IMR-90 (cell line): ENCODE measurements at regions not wholly inside any gene's neighbourhood (a gene's known extent, or its start where the extent isn't known, plus 50 kb on each side); places are given as distances from the start of the nearest gene placed in this dataset.

Experiments used
- ATAC-seq: fragments of 200-7000 bp; cut with Tn5 transposase; 2 replicates; pipeline ENCODE4 v1.9.1; 2020; ENCODE audit warnings: low read depth, mild to moderate bottlenecking, moderate library complexity
- BruUV-seq: library from RNA; stranded (reverse); fragments of 400-500 nt; replicated peaks from 2 replicates; lab custom pipeline; 2021; lab: Mats Ljungman, UMichigan
- CTCF ChIA-PET: fragments of 300-600 bp; formaldehyde crosslinking; extraction: SDS; loops from one replicate; lab custom pipeline; 2021; ENCODE audit warnings: antibody characterized with exemption; lab: Yijun Ruan, JAX
- POLR2A ChIA-PET: fragments of 300-600 bp; sonication (Branson Sonifier 250); formaldehyde crosslinking; loops from one replicate; lab custom pipeline; 2022; ENCODE audit warnings: antibody characterized with exemption; ENCODE audit not compliant: unreplicated experiment; lab: Charles Lee
- DNase-seq: peaks from one replicate; pipeline ENCODE4 v3.0.0; 2013
- H2AFZ ChIP-seq: replicated peaks from 2 replicates; pipeline ENCODE3; 2013; ENCODE audit warnings: low read length, mild to moderate bottlenecking; ENCODE audit not compliant: poor library complexity
- H2AK5ac ChIP-seq: 2 replicates; pipeline ENCODE4 v1.6.1; 2013; ENCODE audit warnings: low read depth, low read length, inconsistent platforms
- H2AK9ac ChIP-seq: replicated peaks from 2 replicates; pipeline ENCODE3; 2013; ENCODE audit warnings: mild to moderate bottlenecking, low read depth, low read length, moderate library complexity; ENCODE audit not compliant: poor library complexity
- H2BK120ac ChIP-seq: 2 replicates; pipeline ENCODE4 v1.6.1; 2013; ENCODE audit warnings: low read depth, low read length, inconsistent platforms
- H2BK15ac ChIP-seq: 3 replicates; pipeline ENCODE4 v1.6.1; 2013; ENCODE audit warnings: low read depth, low read length, inconsistent platforms
- H2BK20ac ChIP-seq: 2 replicates; pipeline ENCODE4 v1.6.1; 2013; ENCODE audit warnings: low read depth, mild to moderate bottlenecking, inconsistent platforms, low read length, moderate library complexity
- H2BK5ac ChIP-seq: 2 replicates; pipeline ENCODE4 v1.6.1; 2013; ENCODE audit warnings: mild to moderate bottlenecking, low read depth, low read length, inconsistent platforms; ENCODE audit not compliant: poor library complexity, severe bottlenecking
- H3K14ac ChIP-seq: replicated peaks from 2 replicates; pipeline ENCODE4 v1.6.1; 2013; ENCODE audit warnings: low read depth, low read length, inconsistent platforms
- H3K18ac ChIP-seq: 2 replicates; pipeline ENCODE4 v1.6.1; 2013; ENCODE audit warnings: low read depth, low read length, control low read depth
- H3K23ac ChIP-seq: 2 replicates; pipeline ENCODE4 v1.6.1; 2013; ENCODE audit warnings: low read depth, low read length, inconsistent platforms
- H3K27ac ChIP-seq: 2 replicates; pipeline ENCODE4 v1.5.1; 2013; ENCODE audit warnings: mild to moderate bottlenecking, control low read depth, low read length; ENCODE audit not compliant: insufficient read depth
- H3K27me3 ChIP-seq: 2 replicates; pipeline ENCODE4 v1.6.1; 2013; ENCODE audit warnings: low read length; ENCODE audit not compliant: control insufficient read depth, insufficient read depth
- H3K36me3 ChIP-seq: 2 replicates; pipeline ENCODE4 v1.6.1; 2013; ENCODE audit warnings: low read length, mixed read lengths; ENCODE audit not compliant: control insufficient read depth, insufficient read depth
- H3K4ac ChIP-seq: 2 replicates; pipeline ENCODE4 v1.6.1; 2013; ENCODE audit warnings: low read depth, low read length, inconsistent platforms
- H3K4me1 ChIP-seq: 2 replicates; pipeline ENCODE4 v1.6.1; 2013; ENCODE audit warnings: low read length, mixed read lengths; ENCODE audit not compliant: control insufficient read depth, insufficient read depth
- H3K4me2 ChIP-seq: 2 replicates; pipeline ENCODE4 v1.6.1; 2013; ENCODE audit warnings: low read depth, mild to moderate bottlenecking, control low read depth, low read length, moderate library complexity
- H3K4me3 ChIP-seq: 2 replicates; pipeline ENCODE4 v1.5.1; 2013; ENCODE audit warnings: low read depth, mild to moderate bottlenecking, control low read depth, low read length, moderate library complexity; ENCODE audit not compliant: insufficient read depth
- H3K56ac ChIP-seq: 2 replicates; pipeline ENCODE4 v1.6.1; 2013; ENCODE audit warnings: low read length, inconsistent platforms; ENCODE audit not compliant: insufficient read depth; ENCODE audit errors: extremely low read depth
- H3K79me1 ChIP-seq, 2 experiments: 2 replicates each; pipeline ENCODE4 v1.6.1; 2013; ENCODE audit warnings: low read length in 2 of 2, inconsistent platforms in 1 of 2, low read depth in 1 of 2
- H3K9ac ChIP-seq: 2 replicates; pipeline ENCODE4 v1.6.1; 2013; ENCODE audit warnings: low read depth, low read length, control low read depth
- H3K9me1 ChIP-seq: 2 replicates; pipeline ENCODE4 v1.6.1; 2013; ENCODE audit warnings: low read length, inconsistent platforms; ENCODE audit not compliant: insufficient read depth
- H3K9me3 ChIP-seq: 2 replicates; pipeline ENCODE4 v1.6.1; 2013; ENCODE audit warnings: low read length; ENCODE audit not compliant: control insufficient read depth, insufficient read depth
- H4K20me1 ChIP-seq: 2 replicates; pipeline ENCODE4 v1.6.1; 2013; ENCODE audit warnings: low read length, inconsistent platforms; ENCODE audit not compliant: insufficient read depth
- H4K5ac ChIP-seq: 2 replicates; pipeline ENCODE4 v1.6.1; 2013; ENCODE audit warnings: mild to moderate bottlenecking, low read depth, low read length, control low read depth
- H4K8ac ChIP-seq, 2 experiments: 2 replicates each; pipeline ENCODE4 v1.6.1; 2013; ENCODE audit warnings: low read depth in 2 of 2, low read length in 2 of 2, control low read depth in 1 of 2, inconsistent platforms in 1 of 2
- H4K91ac ChIP-seq: 2 replicates; pipeline ENCODE4 v1.6.1; 2013; ENCODE audit warnings: low read depth, low read length, inconsistent platforms; ENCODE audit not compliant: insufficient read depth
- FOS ChIP-seq: fragments of 150-350 bp; IDR thresholded peaks from 2 replicates; pipeline ENCODE4 v1.6.1; 2016; ENCODE audit warnings: low read depth, low read length
- MAFK ChIP-seq: IDR thresholded peaks from 2 replicates; pipeline ENCODE4 v1.6.1; 2012; ENCODE audit warnings: low read depth, low read length, improper control_type of control experiment
- MXI1 ChIP-seq: IDR thresholded peaks from 2 replicates; pipeline ENCODE4 v1.6.1; 2012; ENCODE audit warnings: low read depth, mild to moderate bottlenecking, low read length, moderate library complexity, borderline replicate concordance
- NFE2L2 ChIP-seq: fragments of 150-350 bp; IDR thresholded peaks from 2 replicates; pipeline ENCODE4 v1.6.1; 2016; ENCODE audit warnings: low read depth, mild to moderate bottlenecking, low read length
- WGBS, 2 experiments: methylation state at CpG; one replicate each; pipeline versions ENCODE4 v1.1.5 to v1.1.7; 2013; ENCODE audit warnings: missing lambda C conversion rate in 2 of 2; ENCODE audit not compliant: insufficient read length in 1 of 2; ENCODE audit errors: extremely low coverage in 2 of 2; 5-methylcytosine and 5-hydroxymethylcytosine counted together
- dilution Hi-C: fragments of 300-500 bp; cut with HindIII; formaldehyde crosslinking; loops from one replicate; pipeline ENCODE4 v1.14.3; 2018; ENCODE audit warnings: low sequenced_read_pairs; ENCODE audit not compliant: unreplicated experiment
- in situ Hi-C: fragments of 300-500 bp; cut with MboI; formaldehyde crosslinking; loops from 3 replicates; pipeline ENCODE4 v1.14.3; 2019; ENCODE audit warnings: low sequenced_read_pairs, inconsistent platforms, mixed read lengths
- intact Hi-C: fragments of 100-400 bp; cut with micrococcal nuclease; formaldehyde crosslinking; loops from 2 replicates; pipeline ENCODE4 v1.10.0; 2022
- TF ChIP-seq, protein P1 (sequence below): fragments of 150-350 bp; IDR thresholded peaks from 2 replicates; pipeline ENCODE4 v1.6.1; 2017; ENCODE audit warnings: mild to moderate bottlenecking, antibody characterized with exemption, low read length, low read depth

DNA sequence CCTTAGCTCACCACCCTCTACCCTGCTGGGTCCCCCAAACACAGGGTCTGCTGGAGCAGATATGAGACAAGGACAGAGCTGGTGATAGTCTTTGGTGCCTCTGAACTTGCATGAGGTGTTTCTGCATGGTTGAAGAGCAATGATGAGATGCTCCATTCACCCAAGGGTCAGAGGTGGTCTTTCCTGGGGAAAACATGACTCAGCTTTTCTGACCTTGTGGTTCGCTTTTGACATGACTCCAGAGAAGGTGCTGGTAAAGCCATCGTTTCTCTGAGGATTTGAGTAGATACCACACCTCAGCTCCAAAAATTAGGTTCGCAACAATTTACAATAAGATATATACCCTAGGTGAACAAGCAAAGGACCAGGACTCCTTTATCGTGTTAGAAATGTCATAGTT, 304.8 kb downstream of the DHX35 start:
- Histone ChIP-seq H3K4ac (no peak overlapping the region), H3K23ac (no peak overlapping the region), H3K36me3 (no peaks in the 10 kb centered on the region), H2AK9ac (no peak overlapping the region), H3K14ac (no peak overlapping the region), H2BK20ac (no peak overlapping the region), H3K27me3 (no peaks in the 10 kb centered on the region), H2BK15ac (no peak overlapping the region), H3K79me1 (no peaks in the 10 kb centered on the region), H3K4me3 (no peak overlapping the region), H2AK5ac (no peak overlapping the region), H3K4me1 (no peaks in the 10 kb centered on the region), H3K9ac (no peak overlapping the region), H4K5ac (no peak overlapping the region), H3K4me2 (no peak overlapping the region), H3K9me1 (no peaks in the 10 kb centered on the region), H2AFZ (no peak overlapping the region), H2BK5ac (no peak overlapping the region), H2BK120ac (no peak overlapping the region), H4K91ac (no peak overlapping the region), H3K9me3 (no peaks in the 10 kb centered on the region), H3K27ac (no peak overlapping the region), H4K20me1 (no peaks in the 10 kb centered on the region), H4K8ac (no peak overlapping the region), H3K18ac (no peak overlapping the region), H3K56ac (no peak overlapping the region)
- in situ Hi-C loops (no loop called here), intact Hi-C loops (no loop called here), dilution Hi-C loops (no loop called here)
- no TSS peak for BruUV-seq
- no peak for ATAC-seq
- DNase-seq = no peak
- no CpG with 5 or more reads among the region's 4 CpGs for WGBS, 2 experiments
- TF ChIP-seq, protein P1, sequence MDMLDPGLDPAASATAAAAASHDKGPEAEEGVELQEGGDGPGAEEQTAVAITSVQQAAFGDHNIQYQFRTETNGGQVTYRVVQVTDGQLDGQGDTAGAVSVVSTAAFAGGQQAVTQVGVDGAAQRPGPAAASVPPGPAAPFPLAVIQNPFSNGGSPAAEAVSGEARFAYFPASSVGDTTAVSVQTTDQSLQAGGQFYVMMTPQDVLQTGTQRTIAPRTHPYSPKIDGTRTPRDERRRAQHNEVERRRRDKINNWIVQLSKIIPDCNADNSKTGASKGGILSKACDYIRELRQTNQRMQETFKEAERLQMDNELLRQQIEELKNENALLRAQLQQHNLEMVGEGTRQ = no peak
- TF ChIP-seq MXI1 (no peak), NFE2L2 (peak; percentile 65), MAFK (no peak), FOS (no peak)
- ChIA-PET CTCF (interaction anchor here (1.0 kb wide), 1 partner anchor 607 kb away, joined by 4 read pairs; no protein-coding TSS in a partner anchor), POLR2A (no interaction called here)
